DOHH2 (cell line): ENCODE measurements at regions not wholly inside any gene's neighbourhood (a gene's known extent, or its start where the extent isn't known, plus 50 kb on each side); places are given as distances from the start of the nearest gene placed in this dataset.

Experiments
- H3F3A ChIP-seq: fragments of 200-600 bp; sonication (generic), shearing (Covaris generic); 2 replicates; pipeline ENCODE4 v1.6.0; 2016; ENCODE audit warnings: antibody characterized with exemption, mild to moderate bottlenecking; ENCODE audit not compliant: control insufficient read depth, insufficient read depth
- H3K27ac ChIP-seq: fragments of 200-600 bp; sonication (generic); 2 replicates; pipeline ENCODE4 v1.5.1; 2014; ENCODE audit warnings: low read depth, mild to moderate bottlenecking, low read length, moderate library complexity
- H3K27me3 ChIP-seq: fragments of 200-600 bp; sonication (generic); 2 replicates; pipeline ENCODE4 v1.6.1; 2014; ENCODE audit warnings: mild to moderate bottlenecking, low read length, mixed read lengths; ENCODE audit not compliant: control insufficient read depth
- H3K36me3 ChIP-seq: fragments of 200-600 bp; sonication (generic); 2 replicates; pipeline ENCODE4 v1.6.1; 2014; ENCODE audit warnings: mild to moderate bottlenecking, low read length, moderate library complexity, mixed read lengths; ENCODE audit not compliant: control insufficient read depth
- H3K4me1 ChIP-seq: fragments of 200-600 bp; sonication (generic); 2 replicates; pipeline ENCODE4 v1.6.1; 2014; ENCODE audit warnings: mild to moderate bottlenecking, low read length, mixed read lengths; ENCODE audit not compliant: control insufficient read depth
- H3K4me2 ChIP-seq: fragments of 200-600 bp; sonication (generic); 2 replicates; pipeline ENCODE4 v1.6.0; 2014; ENCODE audit warnings: mild to moderate bottlenecking, low read length, moderate library complexity
- H3K4me3 ChIP-seq: fragments of 200-600 bp; sonication (generic); 2 replicates; pipeline ENCODE4 v1.5.1; 2014; ENCODE audit warnings: mild to moderate bottlenecking, low read length, mixed read lengths
- H3K79me2 ChIP-seq: fragments of 200-600 bp; sonication (generic); 2 replicates; pipeline ENCODE4 v1.6.1; 2014; ENCODE audit warnings: mild to moderate bottlenecking, low read length, mixed read lengths; ENCODE audit not compliant: control insufficient read depth
- H3K9me2 ChIP-seq: fragments of 200-600 bp; sonication (generic); replicated peaks from 2 replicates; pipeline ENCODE4 v1.6.1; 2014; ENCODE audit warnings: mild to moderate bottlenecking, low read length, mixed read lengths; ENCODE audit not compliant: control insufficient read depth
- H3K9me3 ChIP-seq: fragments of 200-600 bp; sonication (generic); 2 replicates; pipeline ENCODE4 v1.6.1; 2014; ENCODE audit warnings: antibody characterized with exemption, low read length, mixed read lengths; ENCODE audit not compliant: control insufficient read depth, insufficient read depth
- H4K20me1 ChIP-seq: fragments of 200-600 bp; sonication (generic); 2 replicates; pipeline ENCODE4 v1.6.0; 2014; ENCODE audit warnings: low read depth, mild to moderate bottlenecking, antibody characterized with exemption, low read length, moderate library complexity; ENCODE audit not compliant: control insufficient read depth, insufficient read depth
- CTCF ChIP-seq: fragments of 200-600 bp; sonication (generic); IDR thresholded peaks from one replicate; pipeline ENCODE4 v1.5.1; 2014; ENCODE audit warnings: antibody characterized with exemption, mild to moderate bottlenecking, low read depth, low read length; ENCODE audit not compliant: poor library complexity, severe bottlenecking
- EZH2phosphoT487 ChIP-seq: fragments of 200-600 bp; sonication (generic); IDR thresholded peaks from 2 replicates; pipeline ENCODE4 v1.6.1; 2017; ENCODE audit warnings: borderline replicate concordance, mild to moderate bottlenecking, antibody characterized with exemption, low read length, moderate library complexity, mixed read lengths

- Histone ChIP-seq H3K79me2 (no peaks in the 10 kb centered on the region), H4K20me1 (no peaks in the 10 kb centered on the region), H3K4me1 (peaks cover 9% of the 10 kb centered on the region), H3K9me3 (no peaks in the 10 kb centered on the region), H3K27ac (no peak overlapping the region), H3F3A (no peaks in the 10 kb centered on the region), H3K4me2 (no peak overlapping the region), H3K36me3 (no peaks in the 10 kb centered on the region), H3K9me2 (no peaks in the 10 kb centered on the region), H3K4me3 (no peak overlapping the region), H3K27me3 (no peaks in the 10 kb centered on the region)
- TF ChIP-seq EZH2phosphoT487 (no peak), CTCF (no peak)
Measured at GRCh38 chr13:52899206-52899605, 50.8 kb upstream of the PCDH8 start.
